ENCODE measurements at regions not wholly inside any gene's neighbourhood (a gene's known extent, or its start where the extent isn't known, plus 50 kb on each side); places are given as distances from the start of the nearest gene placed in this dataset.

- no peak for TF ChIP-seq PATZ1 (CRISPR knock-in tag; IDR thresholded peaks at IDR 0.05; ENCODE audit: borderline replicate concordance)
- TF ChIP-seq BACH2 (CRISPR knock-in tag; IDR thresholded peaks at IDR 0.05; ENCODE audit: borderline replicate concordance), result no peak
- no peak for TF ChIP-seq CSRNP3 (CRISPR knock-in tag; IDR thresholded peaks at IDR 0.05)
- TF ChIP-seq ZFP3 (CRISPR knock-in tag; IDR thresholded peaks at IDR 0.05), result no peak
- TF ChIP-seq ZNF70 (CRISPR knock-in tag; IDR thresholded peaks at IDR 0.05), result no peak
- no peak for TF ChIP-seq ZC3H10 (CRISPR knock-in tag; IDR thresholded peaks at IDR 0.05)
- TF ChIP-seq OSR1 (CRISPR knock-in tag; IDR thresholded peaks at IDR 0.05), result no peak
- no peak for TF ChIP-seq TCF4 (CRISPR knock-in tag; IDR thresholded peaks at IDR 0.05; ENCODE audit: borderline replicate concordance)
- no peak for TF ChIP-seq GLIS3 (CRISPR knock-in tag; IDR thresholded peaks at IDR 0.05)
- no peak for TF ChIP-seq ISL1 (CRISPR knock-in tag; IDR thresholded peaks at IDR 0.05)
- no peak for TF ChIP-seq SNAI2 (CRISPR knock-in tag; IDR thresholded peaks at IDR 0.05)
- TF ChIP-seq POU6F1 (CRISPR knock-in tag; IDR thresholded peaks at IDR 0.05; ENCODE audit: borderline replicate concordance, low read depth), result no peak
- ATAC-seq, result no peak
Observed at GRCh38 chr18:29196307-29196706, 1019.4 kb upstream of the CDH2 start.

GRCh38 chr18:29191263-29191662, 1014.3 kb upstream of the CDH2 start:
- peak; percentile 50; the same call in 1 of the 3 replicates for ATAC-seq
- TF ChIP-seq PPARA (CRISPR knock-in tag; IDR thresholded peaks at IDR 0.05; ENCODE audit: borderline replicate concordance) (no peak), CREB5 (CRISPR knock-in tag; IDR thresholded peaks at IDR 0.05; ENCODE audit: low read depth) (no peak), POU6F1 (CRISPR knock-in tag; IDR thresholded peaks at IDR 0.05; ENCODE audit: borderline replicate concordance, low read depth) (no peak), PATZ1 (CRISPR knock-in tag; IDR thresholded peaks at IDR 0.05; ENCODE audit: borderline replicate concordance) (no peak), TSHZ2 (CRISPR knock-in tag; IDR thresholded peaks at IDR 0.05) (no peak), ZNF70 (CRISPR knock-in tag; IDR thresholded peaks at IDR 0.05) (no peak), ARNTL (CRISPR knock-in tag; IDR thresholded peaks at IDR 0.05; ENCODE audit: borderline replicate concordance, low read depth) (no peak), ZC3H10 (CRISPR knock-in tag; IDR thresholded peaks at IDR 0.05) (no peak), CSDC2 (CRISPR knock-in tag; IDR thresholded peaks at IDR 0.05) (no peak)

Data from SK-N-SH treated with all-trans-retinoic acid at 6 μM for 48 hours (cell line).